Right lobe of liver (tissue), 6 donors: ENCODE measurements at regions not wholly inside any gene's neighbourhood (a gene's known extent, or its start where the extent isn't known, plus 50 kb on each side); places are given as distances from the start of the nearest gene placed in this dataset.
A peak's percentile ranks its signal among the peaks of the same experiment; 100 is the strongest.

Source experiments
- ATAC-seq, 4 donors: fragments of 200-7000 bp; cut with Tn5 transposase; one replicate each; pipeline ENCODE4 v1.9.1; 2020; ENCODE audit warnings: mild to moderate bottlenecking in 4 of 4, moderate library complexity in 4 of 4
- DNase-seq, 3 donors: peaks; one replicate each; pipeline ENCODE4 v3.0.0-alpha.2; 2020
- H3K27ac ChIP-seq, 3 donors: fragments of 200-600 bp; one replicate each; pipeline ENCODE4 v1.8.0; 2022
- H3K27me3 ChIP-seq, 2 donors: fragments of 200-600 bp; one replicate each; pipeline ENCODE4 v1.8.0; 2022
- H3K36me3 ChIP-seq, 4 donors: fragments of 200-600 bp; sonication (generic) in 1 of 4; one replicate each; pipeline versions ENCODE4 v1.5.1 to v1.8.0; 2017 to 2022; ENCODE audit warnings: control low read depth in 1 of 4
- H3K4me1 ChIP-seq, 4 donors: fragments of 200-600 bp; sonication (generic) in 1 of 4; one replicate each; pipeline versions ENCODE4 v1.5.1 to v1.8.0; 2017 to 2022; ENCODE audit warnings: control low read depth in 1 of 4
- H3K4me3 ChIP-seq, 3 donors: fragments of 200-600 bp; one replicate each; pipeline ENCODE4 v1.8.0; 2022
- H3K9me3 ChIP-seq, 4 donors: fragments of 200-600 bp; sonication (generic) in 1 of 4; one replicate each; pipeline versions ENCODE4 v1.5.1 to v1.8.0; 2017 to 2022; ENCODE audit warnings: control low read depth in 1 of 4
- CTCF ChIP-seq, 4 donors: fragments of 200-600 bp in 3 of 4; fragments of 450-650 bp in 1 of 4; IDR thresholded peaks; one replicate each; pipeline versions ENCODE4 v1.5.1 to v1.8.0; 2016 to 2022; ENCODE audit warnings: antibody characterized with exemption in 4 of 4, mild to moderate bottlenecking in 2 of 4
- POLR2A ChIP-seq: fragments of 450-650 bp; IDR thresholded peaks from one replicate; pipeline ENCODE4 v1.6.1; 2017; ENCODE audit warnings: antibody characterized with exemption, mild to moderate bottlenecking
- WGBS: methylation state at CpG from one replicate; pipeline ENCODE4 v1.1.6; 2018; ENCODE audit warnings: low coverage, low lambda C conversion rate; ENCODE audit not compliant: insufficient coverage; ENCODE audit errors: missing lambda C conversion rate; 5-methylcytosine and 5-hydroxymethylcytosine counted together
- intact Hi-C, 2 donors: fragments of 100-400 bp; cut with DNase I; formaldehyde crosslinking; loops; one replicate each; pipeline versions ENCODE4 v1.11.2 to v1.14.1; 2022
- donor health status: DM: no; HTN: yes; CAD: no.
- donor health status: DM: no; HTN: no; CAD: no.
- donor health status: DM: no; HTN: no; CAD: no.
- donor health status: DM: no; HTN: yes; CAD: no.
- donor health status: DM: no; HTN: yes; CAD: no.

- ATAC-seq (peak in 1 of 4 donors; percentile 17), DNase-seq (no peak)
- Histone ChIP-seq H3K4me1 (no peaks in the 10 kb centered on the region), H3K4me3 (no peak overlapping the region), H3K9me3 (no peaks in the 10 kb centered on the region), H3K27me3 (no peaks in the 10 kb centered on the region), H3K36me3 (no peaks in the 10 kb centered on the region), H3K27ac (no peak overlapping the region)
- intact Hi-C loops: no loop called here
- TF ChIP-seq POLR2A (no peak), CTCF (IDR thresholded peaks at IDR 0.05) (no peak)
- WGBS: 86% methylated on average over 1 of the region's 3 CpGs
These were observed 105.7 kb upstream of the PLXNA4 start for GRCh38 chr7:132681951-132682350.

- DNase-seq (no peak), ATAC-seq (no peak)
- TF ChIP-seq CTCF (IDR thresholded peaks at IDR 0.05) (no peak), POLR2A (no peak)
- Histone ChIP-seq H3K36me3 (no peaks in the 10 kb centered on the region), H3K4me1 (no peaks in the 10 kb centered on the region), H3K4me3 (no peak overlapping the region), H3K27me3 (no peaks in the 10 kb centered on the region), H3K27ac (no peak overlapping the region), H3K9me3 (no peaks in the 10 kb centered on the region)
- intact Hi-C loops: no loop called here
These were observed 104.3 kb upstream of the PLXNA4 start for GRCh38 chr7:132680590-132680989.

DNA sequence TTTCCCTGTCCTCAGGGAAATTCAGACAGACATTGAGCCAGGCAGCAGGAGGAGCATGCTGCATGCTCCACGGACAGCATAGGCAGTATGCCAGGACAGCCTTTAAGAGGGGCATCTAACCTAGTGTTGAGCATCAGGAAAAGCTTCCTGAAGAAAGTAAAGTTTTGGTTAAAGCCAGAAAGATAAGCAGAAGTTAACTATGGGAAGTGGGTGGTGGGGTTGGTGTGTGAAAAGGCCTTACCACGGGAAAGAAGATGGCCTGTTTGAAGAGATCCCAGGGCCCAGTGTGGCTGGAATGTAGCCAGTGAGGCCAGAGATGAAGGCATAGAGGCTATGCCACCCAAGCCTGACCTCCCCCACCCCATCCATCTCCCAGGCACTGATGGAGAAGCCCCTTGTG is 102.4 kb upstream of the PLXNA4 start:
- ATAC-seq: no peak
- intact Hi-C loops: no loop called here
- TF ChIP-seq POLR2A (no peak), CTCF (IDR thresholded peaks at IDR 0.05) (no peak)
- Histone ChIP-seq H3K36me3 (no peaks in the 10 kb centered on the region), H3K27me3 (no peaks in the 10 kb centered on the region), H3K4me1 (no peaks in the 10 kb centered on the region), H3K4me3 (no peak overlapping the region), H3K27ac (no peak overlapping the region), H3K9me3 (no peaks in the 10 kb centered on the region)
- WGBS: 53% methylated on average over 2 of the region's 2 CpGs
- no peak for DNase-seq

DNA sequence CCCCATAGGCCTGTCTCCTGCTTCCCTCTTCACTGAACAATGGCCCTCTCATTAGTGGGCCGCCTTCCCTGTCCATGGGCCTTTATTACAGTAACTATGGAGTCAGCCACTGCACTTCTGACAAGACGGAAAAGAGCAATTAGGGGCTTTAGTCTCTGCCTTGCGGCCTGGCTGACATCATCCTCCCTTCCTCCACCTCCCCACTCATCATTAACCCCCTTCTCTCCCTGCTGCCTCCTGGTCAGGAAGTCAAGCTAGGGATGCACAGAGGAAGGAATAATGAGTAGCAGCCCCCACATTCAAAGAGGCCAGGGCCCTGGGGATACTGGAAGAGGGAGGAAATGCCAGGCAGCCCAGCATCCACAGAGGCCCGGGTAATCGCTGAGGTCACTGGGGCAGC is 101.6 kb upstream of the PLXNA4 start:
- WGBS: 67% methylated on average over 1 of the region's 5 CpGs
- ATAC-seq: no peak
- Histone ChIP-seq H3K36me3 (no peaks in the 10 kb centered on the region), H3K9me3 (no peaks in the 10 kb centered on the region), H3K4me3 (no peak overlapping the region), H3K27ac (no peak overlapping the region), H3K4me1 (no peaks in the 10 kb centered on the region), H3K27me3 (no peaks in the 10 kb centered on the region)
- DNase-seq: no peak
- intact Hi-C loops: no loop called here
- TF ChIP-seq CTCF (IDR thresholded peaks at IDR 0.05) (no peak), POLR2A (no peak)

GRCh38 chr7:132672200-132672990 is 96.1 kb upstream of the PLXNA4 start:
- WGBS: 57% methylated on average over 6 of the region's 9 CpGs
- Histone ChIP-seq H3K27me3 (no peaks in the 10 kb centered on the region), H3K9me3 (no peaks in the 10 kb centered on the region), H3K4me3 (no peak overlapping the region), H3K4me1 (no peaks in the 10 kb centered on the region), H3K27ac (no peak overlapping the region), H3K36me3 (no peaks in the 10 kb centered on the region)
- intact Hi-C loops: no loop called here
- ATAC-seq (peak in 1 of 4 donors; percentile 9), DNase-seq (no peak)
- no peak for TF ChIP-seq POLR2A
- TF ChIP-seq CTCF (IDR thresholded peaks at IDR 0.05): no peak
